ENCODE measurements at regions not wholly inside any gene's neighbourhood (a gene's known extent, or its start where the extent isn't known, plus 50 kb on each side); places are given as distances from the start of the nearest gene placed in this dataset.

GRCh38 chr9:12612211-12612770 is 80.9 kb upstream of the TYRP1 start:
- FAIRE-seq: no peak

DNA sequence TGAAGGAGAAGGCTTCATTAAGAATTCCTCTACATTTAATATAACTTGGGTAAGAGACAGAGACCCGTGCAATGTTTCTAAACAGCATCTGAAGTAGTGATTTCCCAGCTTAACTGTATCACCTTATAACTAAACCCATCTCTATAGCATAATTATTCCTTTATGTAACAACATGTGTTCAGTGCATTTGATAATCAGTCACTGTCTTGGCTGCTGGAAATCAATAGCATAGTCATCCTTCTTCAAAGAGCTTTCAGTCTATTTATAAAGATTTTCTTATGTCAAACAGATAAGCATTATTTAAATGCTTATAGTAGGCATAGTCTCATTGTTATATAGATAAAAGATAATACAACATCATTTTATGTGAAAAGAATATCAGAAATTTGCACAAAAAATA is 80.1 kb upstream of the TYRP1 start:
- FAIRE-seq: no peak

DNA sequence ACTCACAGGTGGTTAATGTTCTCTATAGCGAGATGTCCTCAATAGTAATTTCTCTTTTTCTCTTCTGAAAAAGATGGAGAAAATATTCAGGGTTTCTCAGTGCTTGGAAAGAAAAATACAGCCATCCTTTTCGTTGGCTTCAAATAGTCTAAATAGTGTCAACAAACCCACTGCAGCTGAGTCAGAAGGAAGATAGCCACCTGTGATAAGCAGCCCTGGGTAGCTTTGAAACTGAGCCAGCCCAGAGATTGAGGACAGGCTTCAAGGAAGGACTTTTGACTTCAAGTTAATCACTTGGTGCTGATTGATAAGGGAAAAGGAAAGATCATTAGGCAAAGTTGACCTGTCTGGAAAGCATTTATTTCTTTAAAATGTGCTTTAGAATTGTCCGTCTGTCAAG is 78.7 kb upstream of the TYRP1 start:
- no peak for FAIRE-seq

DNA sequence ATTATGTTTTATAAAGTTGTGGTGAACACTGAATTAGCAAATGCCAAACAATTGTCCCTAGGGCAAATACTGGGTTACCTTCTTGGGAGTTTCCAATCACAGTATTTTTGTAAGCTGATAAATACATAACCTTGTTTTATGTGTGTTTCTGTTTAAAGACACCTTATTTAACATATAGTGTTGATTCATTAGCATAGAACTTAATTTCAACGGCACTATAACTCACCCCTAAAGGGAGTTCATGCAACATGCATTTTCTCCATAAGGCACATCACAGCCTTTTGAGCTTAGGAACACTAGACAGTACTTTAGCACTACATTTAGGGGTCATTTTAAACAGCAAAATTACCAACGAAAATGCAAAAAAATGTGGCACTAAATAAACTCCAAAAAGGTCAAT is 74.2 kb upstream of the TYRP1 start:
- FAIRE-seq: no peak

DNA sequence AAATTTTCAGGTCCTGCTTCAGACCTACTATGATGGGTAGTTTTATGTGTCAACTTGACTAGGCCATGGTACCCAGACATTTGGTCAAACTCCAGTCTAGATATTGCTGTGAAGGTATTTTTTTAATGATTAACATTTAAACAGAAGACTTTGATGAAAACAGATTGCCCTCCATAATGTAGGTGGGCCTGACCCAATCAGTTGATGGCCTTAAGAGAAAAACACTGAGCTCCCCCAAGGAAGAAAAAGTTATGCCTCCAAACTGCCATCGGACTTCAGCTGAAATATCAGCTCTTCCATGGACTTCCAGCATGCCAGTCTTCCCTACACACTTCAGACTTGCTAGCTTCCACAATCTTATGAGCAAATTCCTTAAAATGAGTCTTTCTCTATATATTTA is 67.3 kb upstream of the TYRP1 start:
- FAIRE-seq: no peak

DNA sequence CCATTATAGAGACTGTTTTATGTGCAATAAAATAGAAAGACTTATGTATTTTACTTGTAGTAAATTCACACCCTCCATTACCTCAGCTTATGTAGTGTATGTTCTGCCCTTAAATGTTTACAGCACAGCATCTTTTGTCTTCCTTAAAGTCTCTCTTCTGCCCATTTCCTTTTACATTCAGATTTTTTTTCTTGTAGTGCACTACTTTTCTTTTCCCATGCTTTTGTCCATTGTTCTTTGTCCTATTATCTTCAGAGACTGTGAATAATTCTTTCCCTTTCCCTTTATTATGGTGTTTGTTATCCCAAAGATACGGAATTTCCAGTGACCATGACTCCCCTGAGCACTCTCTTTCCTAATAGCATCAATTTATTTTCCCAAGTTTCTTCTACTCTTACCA is 66.1 kb upstream of the TYRP1 start:
- no peak for FAIRE-seq

DNA sequence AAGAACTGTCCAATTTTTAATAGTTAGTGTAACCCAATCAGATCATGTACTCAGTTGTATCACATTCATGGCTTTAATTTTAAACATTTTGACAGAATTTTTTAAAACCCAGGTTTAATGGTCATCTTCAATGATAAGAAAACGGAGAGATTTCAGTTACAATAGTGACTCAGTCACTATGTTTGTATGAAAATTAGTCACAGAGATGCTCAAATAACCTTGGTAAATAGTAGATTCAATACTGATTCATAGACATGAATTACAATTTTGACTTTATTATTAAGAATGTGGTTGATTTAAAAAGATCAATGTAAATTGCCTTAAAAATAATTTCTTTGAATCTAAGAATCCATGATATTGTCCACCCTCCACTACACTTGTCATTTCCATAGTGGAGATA is 64.6 kb upstream of the TYRP1 start:
- no peak for FAIRE-seq

GRCh38 chr9:12629067-12629466 is 64.1 kb upstream of the TYRP1 start:
- FAIRE-seq: no peak

DNA sequence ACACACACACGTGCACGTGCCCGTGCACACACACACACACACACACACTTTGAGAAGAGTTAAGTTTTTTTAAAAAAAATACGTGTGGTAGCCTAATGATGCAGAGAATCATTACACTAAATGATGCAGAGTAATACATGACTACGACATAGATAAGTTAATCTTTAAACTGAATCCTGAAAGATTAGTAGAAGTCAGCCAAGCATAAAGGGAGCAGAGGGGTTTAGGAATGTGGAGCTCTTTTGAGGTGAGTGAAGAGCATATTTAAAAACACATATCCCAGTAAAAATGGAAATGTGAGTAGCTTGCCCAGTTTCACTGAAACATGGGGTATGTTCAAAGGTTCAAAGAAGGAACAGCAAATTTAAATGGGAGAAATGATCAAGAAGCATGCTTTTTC is 61.3 kb upstream of the TYRP1 start:
- FAIRE-seq: no peak

GRCh38 chr9:12633016-12633765 is 60.0 kb upstream of the TYRP1 start:
- no peak for FAIRE-seq

DNA sequence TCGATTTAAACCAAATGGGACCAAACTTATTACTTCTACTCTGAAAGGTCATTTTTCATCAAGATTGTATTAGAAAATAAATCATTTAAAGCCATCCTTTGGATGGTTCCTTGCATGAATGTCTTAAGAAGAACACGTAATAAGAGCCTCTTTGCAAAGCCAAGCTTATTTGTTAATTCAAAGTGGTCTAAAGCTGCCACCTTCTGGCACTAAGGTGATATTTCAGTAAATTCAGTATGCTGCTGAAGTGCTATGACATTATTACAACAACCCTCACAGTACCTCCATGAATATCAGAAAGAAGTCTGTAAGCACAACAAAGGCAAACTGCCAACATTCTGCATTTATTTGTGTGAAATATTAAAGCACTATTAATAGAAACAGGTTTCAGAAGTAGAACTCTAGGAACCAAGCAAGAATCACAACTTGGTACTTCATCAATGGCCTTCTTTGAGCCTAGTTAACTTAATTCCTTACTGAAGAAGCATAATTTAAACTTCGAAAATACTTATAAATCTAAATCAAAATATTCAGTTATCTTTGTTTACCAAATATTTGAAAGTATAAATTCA is 53.1 kb upstream of the TYRP1 start:
- peak; percentile 37 for FAIRE-seq

DNA sequence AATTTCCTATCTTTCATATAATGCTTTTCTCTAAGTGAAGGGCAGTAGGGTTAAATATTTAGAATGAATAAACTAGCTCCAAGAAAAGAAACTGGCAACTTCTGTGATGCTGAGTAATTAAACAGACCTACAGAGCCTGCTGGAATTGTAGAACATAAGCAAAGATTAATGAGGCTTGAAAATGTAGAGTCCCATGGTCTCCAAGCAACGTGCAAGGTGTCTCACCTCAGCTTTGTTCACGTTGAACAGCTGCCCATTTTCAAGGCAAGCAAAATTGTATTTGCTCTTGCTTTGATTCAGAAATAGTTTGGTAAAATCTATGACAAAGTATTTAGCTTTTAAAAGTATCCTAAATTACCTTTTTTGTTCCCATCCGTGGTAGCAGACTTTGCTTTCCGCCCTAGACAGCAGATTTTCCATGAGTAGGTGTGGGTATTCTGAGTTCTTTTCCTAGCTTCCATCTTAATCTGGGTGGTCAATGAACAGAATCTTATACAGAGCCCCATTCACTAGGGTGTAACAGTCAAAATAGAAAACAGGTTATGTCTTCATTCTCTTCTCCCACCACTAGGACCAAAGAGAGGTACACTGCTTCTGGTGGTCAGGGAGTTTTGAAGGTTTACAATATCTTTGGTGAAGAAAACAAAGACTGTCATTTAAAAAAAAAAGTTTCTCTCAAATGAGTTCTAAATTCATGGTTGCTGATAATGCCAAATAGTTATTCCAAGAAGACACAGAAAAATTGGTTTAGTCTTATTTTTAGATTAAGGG is 52.1 kb upstream of the TYRP1 start:
- FAIRE-seq: no peak
